ENCODE measurements at regions not wholly inside any gene's neighbourhood (a gene's known extent, or its start where the extent isn't known, plus 50 kb on each side); places are given as distances from the start of the nearest gene placed in this dataset.

- TF ChIP-seq, protein P1, sequence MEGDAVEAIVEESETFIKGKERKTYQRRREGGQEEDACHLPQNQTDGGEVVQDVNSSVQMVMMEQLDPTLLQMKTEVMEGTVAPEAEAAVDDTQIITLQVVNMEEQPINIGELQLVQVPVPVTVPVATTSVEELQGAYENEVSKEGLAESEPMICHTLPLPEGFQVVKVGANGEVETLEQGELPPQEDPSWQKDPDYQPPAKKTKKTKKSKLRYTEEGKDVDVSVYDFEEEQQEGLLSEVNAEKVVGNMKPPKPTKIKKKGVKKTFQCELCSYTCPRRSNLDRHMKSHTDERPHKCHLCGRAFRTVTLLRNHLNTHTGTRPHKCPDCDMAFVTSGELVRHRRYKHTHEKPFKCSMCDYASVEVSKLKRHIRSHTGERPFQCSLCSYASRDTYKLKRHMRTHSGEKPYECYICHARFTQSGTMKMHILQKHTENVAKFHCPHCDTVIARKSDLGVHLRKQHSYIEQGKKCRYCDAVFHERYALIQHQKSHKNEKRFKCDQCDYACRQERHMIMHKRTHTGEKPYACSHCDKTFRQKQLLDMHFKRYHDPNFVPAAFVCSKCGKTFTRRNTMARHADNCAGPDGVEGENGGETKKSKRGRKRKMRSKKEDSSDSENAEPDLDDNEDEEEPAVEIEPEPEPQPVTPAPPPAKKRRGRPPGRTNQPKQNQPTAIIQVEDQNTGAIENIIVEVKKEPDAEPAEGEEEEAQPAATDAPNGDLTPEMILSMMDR (IDR thresholded peaks at IDR 0.05): no peak
- TF ChIP-seq EZH2 (IDR thresholded peaks at IDR 0.05): no peak
Observed at GRCh38 chr6:6998194-6998569, 109.6 kb upstream of the RREB1 start.

Measured in neural progenitor cell (in vitro differentiated cells).